C4-2B (cell line): ENCODE measurements at regions not wholly inside any gene's neighbourhood (a gene's known extent, or its start where the extent isn't known, plus 50 kb on each side); places are given as distances from the start of the nearest gene placed in this dataset.

ENCODE experiments used
- H3K27ac ChIP-seq: fragments of 450-650 bp; 2 replicates; pipeline ENCODE4 v1.5.1; 2017
- CTCF ChIP-seq: fragments of 450-650 bp; conservative IDR thresholded peaks from 2 replicates; pipeline ENCODE4 v1.5.1; 2017; ENCODE audit warnings: mild to moderate bottlenecking
- ZFX ChIP-seq: fragments of 450-650 bp; IDR thresholded peaks from 2 replicates; pipeline ENCODE4 v1.6.1; 2017

GRCh38 chr6:141561154-141561553 lies 571.6 kb upstream of the GJE1 start:
- TF ChIP-seq ZFX: no peak
- TF ChIP-seq CTCF: no peak
- H3K27ac ChIP-seq: no peak overlapping the region

- H3K27ac ChIP-seq: no peak overlapping the region
- TF ChIP-seq ZFX: no peak
- no peak for TF ChIP-seq CTCF
These were observed 580.3 kb upstream of the GJE1 start for GRCh38 chr6:141552463-141552862.

- no peak overlapping the region for H3K27ac ChIP-seq
These were observed 580.7 kb upstream of the GJE1 start for GRCh38 chr6:141552031-141552430.

GRCh38 chr6:141551318-141551717 lies 581.4 kb upstream of the GJE1 start:
- no peak for TF ChIP-seq CTCF
- no peak for TF ChIP-seq ZFX
- no peak overlapping the region for H3K27ac ChIP-seq

More at GRCh38 chr6:141552031-141552430, 580.7 kb upstream of the GJE1 start:
- TF ChIP-seq ZFX: no peak
- TF ChIP-seq CTCF: no peak

- H3K27ac ChIP-seq: no peak overlapping the region
- TF ChIP-seq CTCF (no peak), ZFX (no peak)
These were observed 582.3 kb upstream of the GJE1 start for GRCh38 chr6:141550471-141550870.

- H3K27ac ChIP-seq: no peak overlapping the region
- TF ChIP-seq CTCF (no peak), ZFX (no peak)
These were observed 583.8 kb upstream of the GJE1 start for GRCh38 chr6:141548966-141549365.

GRCh38 chr6:141541581-141542324 lies 591.0 kb upstream of the GJE1 start:
- TF ChIP-seq CTCF (no peak), ZFX (no peak)
- H3K27ac ChIP-seq: no peak overlapping the region
